GM21825 (cell line): ENCODE measurements at regions not wholly inside any gene's neighbourhood (a gene's known extent, or its start where the extent isn't known, plus 50 kb on each side); places are given as distances from the start of the nearest gene placed in this dataset.
A peak's percentile ranks its signal among the peaks of the same experiment; 100 is the strongest.

ENCODE experiments used
- ATAC-seq: cut with Tn5 transposase; IDR thresholded peaks from one replicate; pipeline ENCODE4 v1.9.1; 2021; ENCODE audit warnings: mild to moderate bottlenecking, moderate library complexity; ENCODE audit not compliant: unreplicated experiment

DNA sequence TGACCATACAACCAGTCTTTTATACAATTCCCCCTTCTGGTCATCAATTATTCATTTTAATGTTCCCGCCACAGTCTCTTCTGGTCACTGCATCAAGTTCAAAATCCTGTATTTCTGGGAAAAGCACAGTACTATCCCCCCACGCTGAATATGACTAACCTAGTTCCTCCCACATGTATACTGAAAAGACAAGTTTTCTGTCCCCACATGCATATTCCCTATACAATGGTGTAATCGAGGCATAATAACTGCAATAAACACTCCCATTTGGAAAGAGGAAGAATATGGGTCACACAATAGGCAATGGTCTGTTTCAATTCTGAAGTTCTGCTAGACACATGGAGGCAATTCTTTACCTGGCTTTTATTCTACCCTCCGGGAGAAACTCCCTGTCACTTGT lies 344.9 kb downstream of the EFNA5 start:
- no peak for ATAC-seq

DNA sequence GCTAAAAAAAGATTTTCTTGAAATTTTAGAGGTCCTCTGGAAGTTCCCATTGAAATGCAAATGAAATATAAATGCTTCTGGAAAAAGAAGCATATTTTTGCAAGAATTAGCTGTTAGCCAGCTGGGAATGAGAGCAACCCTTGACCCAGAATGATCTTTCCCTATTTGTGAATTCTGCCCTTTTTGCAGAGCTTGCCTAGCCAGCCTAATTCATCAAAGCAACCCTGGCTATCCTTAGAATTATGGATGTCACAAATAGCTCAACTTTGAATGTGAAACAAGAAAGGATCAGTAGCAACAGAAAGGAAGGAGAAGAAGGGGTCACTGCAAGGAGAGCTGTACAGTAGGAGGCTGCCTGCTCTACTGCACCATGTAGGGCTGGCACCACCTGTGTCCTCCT lies 345.9 kb downstream of the EFNA5 start:
- ATAC-seq, result no peak

DNA sequence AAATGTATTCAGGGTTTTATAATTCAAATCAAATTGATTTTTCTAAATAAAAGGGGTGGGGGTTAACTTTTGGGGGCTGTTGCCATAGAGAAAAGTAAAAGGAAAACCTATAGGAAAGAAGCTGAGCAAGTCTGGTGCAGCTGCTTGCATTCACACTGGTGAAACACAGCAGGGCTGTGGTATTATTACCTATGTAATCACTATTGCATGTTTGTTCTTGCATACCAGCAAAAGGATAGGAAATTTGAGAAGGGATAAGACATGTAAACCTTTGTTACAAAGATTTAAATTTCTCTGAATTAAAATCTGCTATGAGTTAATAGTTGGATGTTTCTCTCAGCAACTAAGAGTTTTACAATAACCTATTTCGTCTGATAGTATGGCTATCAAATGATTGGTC lies 346.7 kb downstream of the EFNA5 start:
- no peak for ATAC-seq

DNA sequence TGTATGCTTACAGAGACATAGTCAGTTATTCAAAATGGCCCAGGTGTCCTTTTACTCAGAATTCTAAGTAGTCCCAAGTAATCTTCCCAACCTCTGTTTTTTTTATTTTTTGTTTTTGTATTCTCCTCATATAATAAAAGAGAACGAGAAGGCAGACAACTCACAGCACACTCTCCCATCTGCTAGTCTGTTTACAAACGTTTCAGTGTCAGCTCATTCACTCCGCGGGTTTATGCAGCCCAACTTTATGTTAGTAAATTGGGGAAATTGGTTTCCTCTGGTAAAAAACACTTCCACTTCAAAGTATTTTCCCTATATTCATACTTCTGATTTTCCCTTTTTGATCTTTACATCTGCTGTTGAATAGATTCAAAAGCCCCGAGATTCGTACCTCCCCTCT lies 347.2 kb downstream of the EFNA5 start:
- no peak for ATAC-seq

DNA sequence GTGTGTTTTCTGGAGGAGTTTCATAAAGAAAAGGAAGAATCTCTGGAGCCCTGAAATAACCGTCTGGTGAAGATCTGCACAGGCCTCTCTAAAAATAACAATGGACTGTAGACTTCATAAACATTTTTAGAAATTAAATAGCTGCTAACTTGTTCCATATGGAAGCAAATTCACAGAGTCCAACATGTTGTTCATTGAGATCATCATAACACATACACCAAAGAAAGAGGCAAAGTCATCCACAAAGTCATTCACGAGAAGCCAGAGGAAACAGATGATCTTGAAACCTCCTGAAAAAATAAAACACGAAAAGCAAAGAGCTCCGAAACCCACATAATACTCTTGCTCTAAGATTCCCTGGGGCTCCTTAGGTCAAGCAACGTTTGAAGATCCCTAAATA lies 347.8 kb downstream of the EFNA5 start:
- ATAC-seq, result no peak

DNA sequence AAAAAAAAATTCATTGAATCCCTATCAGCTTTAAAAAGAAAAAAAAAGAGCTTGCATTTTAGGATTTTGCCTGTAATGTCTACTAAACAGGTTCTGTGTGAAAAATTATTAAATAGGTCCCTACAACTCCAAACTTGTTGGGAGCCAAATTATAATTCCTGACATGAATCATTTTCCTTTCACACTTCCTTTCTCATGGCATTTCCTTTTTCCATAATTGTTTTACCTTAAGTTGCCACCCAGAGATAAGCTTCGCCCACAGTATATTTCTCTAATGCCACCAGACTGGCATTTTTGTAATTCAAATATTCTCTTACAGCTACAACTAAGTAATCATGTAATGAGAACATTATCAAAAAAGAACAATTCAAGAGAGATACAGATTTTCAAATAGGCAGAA lies 348.8 kb downstream of the EFNA5 start:
- ATAC-seq, result no peak

DNA sequence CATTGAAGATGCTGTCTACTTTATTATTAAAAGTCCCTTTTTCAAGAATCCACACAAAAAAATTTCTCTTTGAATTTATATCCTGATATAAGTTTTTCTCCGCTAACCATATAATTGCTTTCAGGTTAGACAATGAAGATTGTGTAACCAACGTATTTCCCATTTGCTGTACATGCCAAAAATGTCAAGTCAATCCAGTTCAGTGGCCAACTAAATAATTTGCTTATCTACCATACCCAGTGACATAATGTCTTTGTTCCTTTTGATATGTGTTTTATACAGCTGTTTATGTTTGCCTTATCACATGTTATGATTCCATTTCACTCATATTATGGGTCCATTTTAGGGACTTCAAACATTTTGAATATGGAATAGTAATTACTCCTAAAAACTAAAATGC lies 349.9 kb downstream of the EFNA5 start:
- ATAC-seq, result no peak

DNA sequence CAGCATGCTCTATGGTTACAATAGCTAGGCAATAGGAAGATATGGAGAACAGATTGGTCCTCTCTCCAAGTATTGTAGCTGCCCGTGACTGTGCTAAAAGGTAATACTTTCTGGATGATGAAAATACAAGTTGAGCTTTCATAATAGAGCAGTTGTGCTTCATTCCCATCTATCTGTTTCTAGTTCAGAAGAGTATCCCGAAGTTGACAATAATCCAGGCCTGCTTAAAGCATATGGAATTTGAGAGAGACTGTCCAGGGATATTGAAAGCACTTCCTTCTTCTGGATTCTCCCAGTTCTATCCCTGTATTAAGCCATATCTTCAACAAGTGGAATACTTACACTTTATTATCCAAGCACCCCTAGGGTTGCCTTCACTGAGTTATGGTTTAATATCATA lies 350.4 kb downstream of the EFNA5 start:
- ATAC-seq, result no peak

DNA sequence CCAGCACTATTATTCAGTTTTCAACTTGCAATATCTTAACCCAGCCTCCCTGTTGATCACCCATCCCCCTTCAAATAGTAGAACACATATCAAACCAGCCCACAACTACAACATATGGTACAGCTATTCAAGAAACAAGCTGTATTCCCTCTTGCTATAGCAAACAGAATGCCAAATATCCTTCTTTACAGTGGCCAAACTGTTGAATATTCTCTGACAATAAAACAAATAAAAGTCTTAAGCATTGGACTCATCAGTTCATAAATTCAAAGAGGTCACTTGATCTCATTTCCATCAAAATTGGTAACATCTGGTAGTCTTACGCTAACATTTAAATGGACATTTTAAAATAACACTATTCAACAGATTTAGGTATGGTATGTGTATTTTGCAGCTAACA lies 350.8 kb downstream of the EFNA5 start:
- no peak for ATAC-seq

DNA sequence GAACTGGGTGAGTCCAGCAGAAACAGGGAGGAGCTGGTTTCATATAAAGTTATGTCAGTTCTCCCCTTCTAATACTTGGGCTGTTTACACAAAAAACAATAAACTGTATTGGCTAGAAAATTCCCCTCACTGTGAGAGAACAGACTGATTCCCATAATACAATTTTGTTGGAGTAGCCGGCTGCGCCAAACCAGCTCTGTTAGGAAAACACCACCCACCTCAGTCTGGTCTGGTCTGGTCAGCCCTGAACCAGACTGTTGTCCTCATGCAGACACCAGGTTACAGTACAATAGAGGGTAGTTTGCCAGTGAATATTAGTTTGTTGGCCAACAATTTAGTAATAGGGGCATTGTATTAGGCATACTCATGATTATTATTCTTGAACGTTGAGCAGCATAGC lies 356.4 kb downstream of the EFNA5 start:
- ATAC-seq, result no peak

DNA sequence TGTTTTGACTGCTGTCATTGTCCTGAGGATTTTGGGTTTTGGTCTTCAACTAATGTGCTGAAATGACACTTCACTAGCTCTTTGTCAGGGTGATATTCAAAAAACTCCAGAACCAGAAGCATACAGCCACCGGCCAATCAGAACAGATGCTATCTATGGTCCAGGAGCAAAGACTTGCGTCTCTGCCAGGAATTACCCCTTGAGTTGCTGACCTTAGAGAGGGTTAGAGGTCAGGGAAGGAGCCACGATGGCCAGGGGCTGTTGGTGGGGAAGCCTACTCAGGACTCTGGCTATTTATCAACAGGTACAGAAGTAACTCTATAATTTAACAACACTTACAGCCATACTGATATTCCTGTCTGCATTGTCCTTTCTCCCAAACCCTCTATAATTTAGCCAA lies 356.8 kb downstream of the EFNA5 start:
- no peak for ATAC-seq

DNA sequence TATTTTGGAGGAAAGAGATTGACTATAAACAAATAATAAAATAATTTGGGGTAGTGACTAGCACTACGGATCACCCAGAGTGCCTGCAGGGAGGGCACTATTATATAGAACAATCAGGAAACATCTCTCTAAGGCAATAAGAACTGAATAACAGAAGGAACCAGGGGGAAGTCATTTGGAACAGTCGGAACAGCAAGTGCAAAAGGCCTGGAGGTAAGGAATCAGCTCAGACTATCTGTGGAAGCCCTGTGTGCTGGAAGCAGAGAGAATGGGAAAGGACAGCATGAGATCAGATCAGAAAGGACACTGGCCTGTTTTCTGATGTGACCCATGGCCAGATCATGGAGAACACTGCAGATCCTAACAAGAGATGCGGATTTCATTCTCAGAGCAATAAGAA lies 357.6 kb downstream of the EFNA5 start:
- no peak for ATAC-seq

DNA sequence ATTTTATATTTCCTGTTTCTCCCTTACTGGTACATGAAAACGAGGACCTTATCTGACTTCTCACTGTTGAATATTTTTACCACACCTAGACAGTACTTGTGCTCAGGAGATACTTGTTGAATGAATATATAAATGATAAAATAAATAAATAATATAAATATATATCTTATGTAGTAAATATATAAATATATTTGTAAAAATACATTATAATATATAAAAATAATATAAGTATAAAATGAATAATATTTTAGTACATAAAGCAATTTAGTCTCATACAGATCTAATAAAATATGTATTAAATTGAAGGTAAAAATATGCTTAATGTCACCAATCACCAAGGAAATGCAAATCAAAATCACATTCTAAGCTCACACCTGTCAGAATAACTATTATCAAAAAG lies 360.6 kb downstream of the EFNA5 start:
- no peak for ATAC-seq

DNA sequence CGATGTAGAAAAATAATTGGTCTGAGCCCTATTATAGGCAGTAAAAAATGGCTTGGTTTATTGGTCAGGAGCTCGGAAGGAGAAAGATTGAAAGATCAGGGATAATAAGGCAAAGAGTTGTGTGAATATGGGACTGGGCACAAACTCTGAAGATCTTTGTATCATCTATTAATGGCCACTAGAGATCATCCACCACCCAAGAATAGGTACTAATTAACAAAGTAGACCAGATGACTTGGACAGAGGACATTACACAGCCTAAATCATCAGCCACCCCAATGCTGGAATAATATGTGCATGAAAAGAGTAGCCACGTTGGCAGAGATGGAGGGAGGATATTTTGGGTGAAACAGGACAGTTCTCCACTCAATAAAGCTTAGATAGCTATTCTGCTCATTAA lies 364.1 kb downstream of the EFNA5 start:
- no peak for ATAC-seq

DNA sequence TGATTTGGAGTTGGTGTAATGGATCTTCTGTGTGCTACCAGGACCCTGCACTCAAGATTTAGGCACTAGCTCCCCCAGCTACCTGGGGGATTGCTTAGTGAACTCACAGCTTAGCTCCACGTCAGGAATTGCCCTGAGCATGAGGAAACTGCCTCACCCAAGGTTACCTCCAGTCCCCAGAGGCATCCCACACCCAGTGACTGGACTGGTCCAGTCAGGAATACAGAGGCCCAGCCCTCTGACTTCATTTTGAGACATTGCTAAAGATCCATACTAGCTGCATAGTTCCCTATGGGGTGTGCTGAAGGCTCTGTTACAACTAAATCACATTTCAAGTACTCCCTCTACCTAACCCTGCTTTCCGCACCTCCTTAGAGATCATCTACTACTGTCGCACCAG lies 364.7 kb downstream of the EFNA5 start:
- ATAC-seq, result no peak

DNA sequence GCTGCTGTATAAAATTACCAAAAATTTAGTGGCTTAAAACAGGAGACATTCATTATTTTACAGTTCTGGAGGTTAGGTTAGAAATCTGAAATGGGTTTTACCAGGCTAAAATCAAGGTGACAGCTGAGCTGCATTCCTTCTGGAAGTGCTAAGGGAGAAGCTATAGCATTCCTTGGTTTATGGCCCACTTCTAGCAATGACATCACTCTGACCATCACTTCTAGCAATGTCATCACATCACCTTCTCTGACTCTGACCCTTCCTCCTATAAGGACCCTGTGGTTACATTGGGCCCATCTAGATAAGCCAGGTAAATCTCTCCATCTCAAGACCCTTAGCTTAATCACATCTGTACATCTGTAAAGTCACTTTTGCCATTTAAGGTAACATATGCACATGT lies 366.1 kb downstream of the EFNA5 start:
- ATAC-seq, result no peak

DNA sequence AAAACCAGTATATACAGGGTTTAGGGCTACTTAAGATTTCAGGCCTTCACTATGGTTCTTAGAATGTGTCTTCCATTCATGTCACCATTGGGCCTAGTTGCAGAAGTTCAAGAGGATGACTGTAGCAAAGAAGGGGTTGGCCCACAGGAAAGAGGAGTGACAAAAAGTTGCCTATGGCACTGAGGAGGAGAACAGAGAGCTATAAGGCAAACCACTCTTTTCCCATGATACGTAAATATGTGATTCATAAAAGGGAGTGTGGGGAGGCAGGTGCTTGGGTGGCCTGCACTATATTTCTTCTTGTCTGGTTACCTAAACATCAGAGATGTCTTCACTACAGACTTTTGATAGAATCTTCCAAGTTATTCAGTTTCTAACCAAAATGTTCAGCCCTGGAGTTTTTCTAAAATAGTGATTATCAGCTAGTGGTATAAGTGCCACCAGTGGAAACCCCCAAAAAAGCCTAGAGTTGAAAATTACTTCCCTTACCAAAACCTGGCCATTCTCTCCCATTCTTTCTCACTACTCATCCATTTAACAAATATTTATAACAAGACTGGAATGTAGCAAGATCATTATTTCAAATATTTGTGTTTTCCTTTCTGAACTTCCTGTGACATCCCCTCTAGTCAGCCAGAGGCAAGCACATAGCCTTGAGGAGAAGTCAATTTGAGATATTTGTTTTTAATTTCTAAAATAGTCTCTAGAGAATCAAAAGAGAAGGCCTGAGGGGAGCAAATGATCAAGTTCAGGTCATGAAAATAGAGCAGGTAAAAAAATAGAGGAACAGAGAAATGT lies 367.4 kb downstream of the EFNA5 start:
- ATAC-seq, result no peak

DNA sequence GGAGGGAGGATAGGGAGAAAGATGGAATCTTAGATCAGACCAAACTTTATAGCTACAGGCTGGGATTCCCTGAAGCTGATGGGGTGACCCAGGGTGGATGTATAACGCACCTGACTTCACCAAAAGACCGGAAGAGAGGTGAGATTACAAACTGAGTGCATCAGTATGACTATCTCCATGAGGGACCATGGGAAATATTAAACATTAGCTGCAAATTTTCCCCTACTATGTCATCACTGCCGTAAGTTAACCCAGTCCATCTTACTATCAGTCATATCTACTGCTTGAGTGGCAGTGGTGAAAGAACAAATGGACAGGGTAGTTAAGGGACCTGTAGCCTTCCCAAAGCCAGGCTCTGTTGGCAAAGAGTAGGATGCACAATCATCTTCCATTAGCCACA lies 368.3 kb downstream of the EFNA5 start:
- ATAC-seq, result no peak

DNA sequence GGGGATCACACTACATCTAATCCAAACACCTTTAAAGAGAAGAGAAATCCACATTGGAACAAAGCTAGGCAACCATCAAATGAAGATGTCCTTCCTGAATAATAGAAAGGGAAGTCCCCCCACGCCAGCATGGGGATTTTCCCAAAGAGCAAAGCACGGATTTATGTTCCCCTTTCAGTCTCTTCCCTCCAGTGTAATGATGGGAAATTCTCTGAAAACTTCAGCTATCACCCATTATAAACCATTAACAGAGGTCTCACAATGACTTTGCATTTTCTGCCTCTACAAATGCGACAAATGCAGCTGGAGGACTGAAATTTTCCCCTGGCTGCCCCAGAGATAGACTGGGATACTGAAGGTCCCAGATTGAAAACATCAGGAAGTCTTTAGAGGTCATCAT lies 368.7 kb downstream of the EFNA5 start:
- ATAC-seq, result no peak

DNA sequence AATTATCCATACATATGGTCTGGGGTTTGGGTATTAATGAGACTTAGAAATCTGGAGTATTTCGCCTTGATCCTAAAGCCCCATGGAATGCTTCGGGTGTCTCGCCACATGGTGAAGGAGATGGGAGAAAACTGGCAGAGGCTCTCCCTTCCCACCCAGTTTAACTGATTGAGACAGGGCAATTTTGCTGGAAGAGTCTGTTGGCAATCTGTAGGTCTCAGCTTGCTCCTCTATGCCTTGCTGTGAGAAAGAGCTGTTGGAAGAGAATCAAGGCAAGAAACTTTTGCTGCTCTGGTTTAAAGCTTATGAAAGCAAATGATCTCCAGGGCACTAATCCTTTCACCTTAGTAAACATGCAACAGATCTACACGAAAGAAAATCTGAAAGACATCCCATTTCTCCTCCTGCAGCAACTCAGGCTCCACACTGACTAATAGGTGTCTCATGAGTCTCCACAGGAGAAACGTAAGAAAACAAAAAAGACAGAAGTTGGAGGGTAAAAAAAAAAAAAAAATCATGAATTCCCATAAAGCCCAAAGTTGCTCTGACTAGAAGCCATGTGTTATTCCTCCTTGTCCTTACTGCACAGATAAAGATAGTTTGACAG lies 369.9 kb downstream of the EFNA5 start:
- ATAC-seq, result no peak

DNA sequence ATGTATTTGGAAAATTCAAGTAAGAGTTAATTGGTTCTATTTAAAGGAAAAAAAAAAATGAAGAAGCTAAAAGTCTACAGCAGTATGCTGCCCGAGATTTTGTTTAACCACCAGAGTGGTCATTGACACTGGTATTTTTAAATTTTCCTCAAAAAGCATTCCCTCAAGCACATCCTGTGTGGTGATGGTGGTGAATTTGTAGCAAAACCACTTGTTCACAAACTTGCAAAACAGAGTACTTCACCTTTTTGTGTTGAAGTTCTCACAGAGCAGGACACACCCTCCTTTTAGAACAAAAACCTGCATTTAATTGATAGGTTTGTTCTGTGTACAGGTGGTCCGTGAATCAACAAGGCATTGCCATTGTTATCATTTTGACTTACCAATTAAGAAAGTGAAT lies 374.2 kb downstream of the EFNA5 start:
- ATAC-seq, result peak; percentile 43

DNA sequence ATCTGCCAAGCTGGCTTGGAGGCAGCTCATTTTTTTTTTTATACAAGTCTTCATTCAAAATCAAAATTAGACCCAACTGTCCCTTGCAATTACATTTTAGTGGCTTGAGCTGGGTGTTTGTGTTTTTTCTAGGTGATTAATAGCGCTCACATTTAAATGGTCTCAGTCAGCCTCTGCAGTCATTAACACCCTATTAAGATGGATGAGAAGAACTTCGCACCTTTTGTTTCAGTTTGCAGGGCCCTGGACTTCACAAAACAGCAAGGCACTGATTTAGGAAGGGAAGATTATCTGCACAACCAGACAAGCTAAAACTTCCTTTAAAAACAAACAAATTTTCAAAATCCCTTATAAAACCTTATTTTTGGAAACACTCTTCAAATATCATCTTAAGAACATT lies 374.8 kb downstream of the EFNA5 start:
- no peak for ATAC-seq

DNA sequence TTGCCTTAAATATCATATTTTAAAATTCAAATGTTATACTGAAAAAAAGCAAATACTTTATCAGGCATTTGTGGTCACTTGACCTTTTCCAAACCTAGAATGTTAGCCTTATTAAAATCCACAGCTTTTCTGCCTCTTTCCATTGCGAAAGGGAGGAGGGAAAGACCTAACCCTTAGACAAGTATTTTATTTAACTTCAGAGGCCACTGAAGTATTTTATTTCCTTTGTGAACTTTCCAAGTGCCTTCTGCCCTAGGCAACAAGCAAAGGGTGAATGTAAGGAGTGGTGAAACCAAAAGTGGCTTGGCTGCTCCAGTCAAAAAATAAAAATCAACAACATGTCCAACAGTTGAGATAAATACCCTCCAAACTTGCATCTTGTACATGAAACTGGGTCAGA lies 376.1 kb downstream of the EFNA5 start:
- no peak for ATAC-seq
